A549 (cell line): ENCODE measurements at regions not wholly inside any gene's neighbourhood (a gene's known extent, or its start where the extent isn't known, plus 50 kb on each side); places are given as distances from the start of the nearest gene placed in this dataset.
"Not testable (repeated sequence)": the region's sequence is repeated elsewhere in the genome, so short reads cannot be mapped to it uniquely, and the experiment has no call there.

Experiments
- ATAC-seq, 2 experiments: fragments of 200-7000 bp in 1 of 2; fragments of >200 bp in 1 of 2; cut with Nextera tagmentation in 1 of 2; cut with Tn5 transposase in 1 of 2; 3 replicates each; pipeline versions ENCODE4 v1.8.0 to v1.9.1; 2018 to 2020; ENCODE audit warnings: mild to moderate bottlenecking in 1 of 2, moderate library complexity in 1 of 2
- CTCF ChIA-PET: fragments of 300-600 bp; sonication (Branson Sonifier 250); formaldehyde crosslinking; extraction: SDS; loops from one replicate; lab custom pipeline; 2021; ENCODE audit warnings: antibody characterized with exemption, inconsistent platforms; lab: Yijun Ruan, JAX
- POLR2A ChIA-PET: fragments of 350-600 bp; formaldehyde crosslinking; extraction: SDS; loops from one replicate; lab custom pipeline; 2021; ENCODE audit warnings: antibody characterized with exemption, inconsistent platforms; lab: Yijun Ruan, JAX
- DNase-seq, 2 experiments: peaks; one replicate each; pipeline versions ENCODE4 v3.0.0 to v3.0.0-alpha.2; 2011 to 2016; ENCODE audit warnings: low read depth in 1 of 2, low spot score in 1 of 2
- FAIRE-seq: peaks from 2 replicates; lab custom pipeline; 2011; peaks lifted over from hg19 to GRCh38; lab: Jason Lieb, UNC
- H3K27ac ChIP-seq, 2 experiments: fragments of >200 bp; sonication (Bioruptor Twin); formaldehyde crosslinking; 3 replicates each; pipeline ENCODE4 v1.5.1; 2016 to 2017
- H3K4me1 ChIP-seq: fragments of >200 bp; sonication (Bioruptor Twin); formaldehyde crosslinking; 3 replicates; pipeline ENCODE4 v1.6.1; 2016
- H3K4me2 ChIP-seq: fragments of >200 bp; sonication (Bioruptor Twin); formaldehyde crosslinking; 3 replicates; pipeline ENCODE4 v1.6.1; 2016
- H3K4me3 ChIP-seq: fragments of >200 bp; sonication (Bioruptor Twin); formaldehyde crosslinking; 3 replicates; pipeline ENCODE4 v1.5.1; 2016
- H3K9me3 ChIP-seq: fragments of >200 bp; sonication (Bioruptor Twin); formaldehyde crosslinking; 3 replicates; pipeline ENCODE4 v1.6.1; 2016
- ATOH8 ChIP-seq: fragments of 250-450 bp; sonication (Bioruptor Pico); IDR thresholded peaks from 2 replicates; pipeline ENCODE4 v1.5.0; 2020; ENCODE audit warnings: low read depth, mild to moderate bottlenecking, moderate library complexity
- CHD4 ChIP-seq: fragments of 200-600 bp; sonication (generic); IDR thresholded peaks from 2 replicates; pipeline ENCODE4 v1.6.1; 2016; ENCODE audit warnings: antibody characterized with exemption, mild to moderate bottlenecking, borderline replicate concordance
- FOSB ChIP-seq: fragments of 250-450 bp; sonication (Bioruptor Pico); IDR thresholded peaks from 2 replicates; pipeline ENCODE4 v1.5.0; 2020; ENCODE audit warnings: mild to moderate bottlenecking, moderate library complexity
- FOXS1 ChIP-seq: fragments of 250-450 bp; sonication (Bioruptor Pico); IDR thresholded peaks from 2 replicates; pipeline ENCODE4 v1.5.0; 2020; ENCODE audit warnings: mild to moderate bottlenecking, moderate library complexity
- HDAC2 ChIP-seq: fragments of 200-600 bp; sonication (generic); IDR thresholded peaks from 2 replicates; pipeline ENCODE4 v1.6.1; 2016
- HEYL ChIP-seq: fragments of 250-450 bp; sonication (Bioruptor Pico); IDR thresholded peaks from 2 replicates; pipeline ENCODE4 v1.8.0; 2021; ENCODE audit warnings: mild to moderate bottlenecking, moderate library complexity
- KDM1A ChIP-seq: fragments of 200-600 bp; sonication (generic); IDR thresholded peaks from 2 replicates; pipeline ENCODE4 v1.6.1; 2016; ENCODE audit warnings: low read depth, mild to moderate bottlenecking
- MAFK ChIP-seq: fragments of 450-650 bp; IDR thresholded peaks from 2 replicates; pipeline ENCODE4 v1.6.1; 2014; ENCODE audit not compliant: partially characterized antibody
- NFE2L2 ChIP-seq: fragments of 150-350 bp; conservative IDR thresholded peaks from 2 replicates; pipeline ENCODE4 v1.6.1; 2014; ENCODE audit warnings: low read length
- NR3C1 ChIP-seq: fragments of >200 bp; sonication (Bioruptor Twin); formaldehyde crosslinking; IDR thresholded peaks from 3 replicates; pipeline ENCODE4 v1.6.1; 2017
- POLR2A ChIP-seq: IDR thresholded peaks from 2 replicates; pipeline ENCODE4 v1.6.1; 2012; ENCODE audit warnings: mild to moderate bottlenecking, low read length
- USF2 ChIP-seq: fragments of 450-650 bp; IDR thresholded peaks from 2 replicates; pipeline ENCODE4 v1.6.1; 2014; ENCODE audit warnings: antibody characterized with exemption
- WGBS: methylation state at CpG from one replicate; pipeline ENCODE4 v1.1.6; 2017; ENCODE audit errors: missing lambda C conversion rate; 5-methylcytosine and 5-hydroxymethylcytosine counted together
- TF ChIP-seq, protein P1 (sequence below): IDR thresholded peaks from 2 replicates; pipeline ENCODE4 v1.6.1; 2012; ENCODE audit warnings: low read depth, borderline replicate concordance

DNA sequence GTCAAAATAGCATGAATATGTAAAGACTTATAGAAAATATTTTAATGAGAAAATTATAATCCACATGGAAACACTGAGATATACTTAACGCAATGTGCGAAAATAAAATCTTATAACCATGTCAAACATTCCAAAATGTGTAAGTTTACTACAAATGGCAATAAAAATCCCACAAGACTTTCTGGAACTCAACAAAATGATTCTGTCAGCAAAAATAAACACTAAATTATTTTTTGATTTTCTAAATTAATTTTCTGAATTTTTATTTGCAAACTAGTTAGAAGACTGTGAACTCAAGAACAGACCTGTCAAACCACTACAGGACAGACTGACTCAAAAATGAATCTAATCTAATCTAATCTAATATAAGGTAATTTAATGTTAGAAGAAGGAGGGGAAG is 160.8 kb upstream of the KCTD7 start:
- H3K9me3 ChIP-seq = no peaks in the 10 kb centered on the region
- 86% methylated on average over 2 of the region's 2 CpGs for WGBS
- H3K27ac ChIP-seq = no peak overlapping the region
- TF ChIP-seq MAFK (peak; percentile 59), NFE2L2 (no peak)
- no peak for DNase-seq
- no peak overlapping the region for H3K4me2 ChIP-seq
- ChIA-PET POLR2A (no interaction called here), CTCF (no interaction called here)
- no peaks in the 10 kb centered on the region for H3K4me1 ChIP-seq
- H3K4me3 ChIP-seq = no peak overlapping the region
- no peak for FAIRE-seq
- ATAC-seq = no peak

DNA sequence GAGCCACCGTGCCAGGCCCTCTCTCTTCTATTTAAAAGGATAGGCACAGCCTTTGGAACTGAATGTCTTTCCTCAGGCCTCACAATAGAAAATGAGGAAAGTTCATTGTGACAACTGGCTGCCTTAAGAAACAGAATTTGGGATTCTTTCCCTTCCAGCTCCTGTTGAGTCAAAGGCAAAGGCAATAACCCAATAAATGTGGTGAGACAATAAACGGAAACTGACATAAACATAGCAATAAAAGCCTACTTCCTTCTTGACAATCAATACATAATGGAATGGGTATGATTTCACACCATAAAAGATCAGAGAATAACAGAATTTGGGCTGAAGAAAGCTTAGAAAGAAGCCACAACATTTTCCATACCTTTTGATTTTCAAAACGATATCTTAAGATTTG is 155.6 kb upstream of the KCTD7 start:
- H3K4me1 ChIP-seq, CTCF ChIA-PET, DNase-seq, H3K4me2 ChIP-seq, H3K27ac ChIP-seq, H3K9me3 ChIP-seq, FAIRE-seq, H3K4me3 ChIP-seq, ATAC-seq, POLR2A ChIA-PET: not testable (repeated sequence)
- 66% methylated on average over 3 of the region's 3 CpGs for WGBS

GRCh38 chr7:66474441-66474840 is 154.2 kb upstream of the KCTD7 start:
- ATAC-seq = no peak
- FAIRE-seq = no peak
- DNase-seq = no peak
- CTCF ChIA-PET = no interaction called here
- TF ChIP-seq POLR2A (no peak), HDAC2 (no peak), HEYL (CRISPR knock-in tag) (no peak), ATOH8 (CRISPR knock-in tag) (no peak), FOSB (CRISPR knock-in tag) (no peak), KDM1A (no peak), NR3C1 (no peak), USF2 (no peak), CHD4 (no peak), FOXS1 (no peak)
- TF ChIP-seq, protein P1, sequence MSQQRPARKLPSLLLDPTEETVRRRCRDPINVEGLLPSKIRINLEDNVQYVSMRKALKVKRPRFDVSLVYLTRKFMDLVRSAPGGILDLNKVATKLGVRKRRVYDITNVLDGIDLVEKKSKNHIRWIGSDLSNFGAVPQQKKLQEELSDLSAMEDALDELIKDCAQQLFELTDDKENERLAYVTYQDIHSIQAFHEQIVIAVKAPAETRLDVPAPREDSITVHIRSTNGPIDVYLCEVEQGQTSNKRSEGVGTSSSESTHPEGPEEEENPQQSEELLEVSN = no peak
- TF ChIP-seq, all 56 proteins: peak for 0
- Histone ChIP-seq H3K4me2 (no peak overlapping the region), H3K4me1 (no peaks in the 10 kb centered on the region), H3K9me3 (no peaks in the 10 kb centered on the region), H3K27ac (no peak overlapping the region), H3K4me3 (no peak overlapping the region)
- 94% methylated on average over 40 of the region's 45 CpGs for WGBS
- POLR2A ChIA-PET = no interaction called here

GRCh38 chr7:66476056-66476455 is 152.6 kb upstream of the KCTD7 start:
- POLR2A ChIA-PET, FAIRE-seq, H3K4me3 ChIP-seq, ATAC-seq, DNase-seq, H3K4me1 ChIP-seq, H3K4me2 ChIP-seq, H3K27ac ChIP-seq, H3K9me3 ChIP-seq: not testable (repeated sequence)
- 74% methylated on average over 3 of the region's 3 CpGs for WGBS
- CTCF ChIA-PET = interaction anchor here (0.6 to 1.4 kb wide), 3 partner anchors 14 to 459 kb away, joined by 3 to 5 read pairs (median 5); no protein-coding TSS in a partner anchor

GRCh38 chr7:66477822-66478397 is 150.8 kb upstream of the KCTD7 start:
- CTCF ChIA-PET = not testable (repeated sequence)

DNA sequence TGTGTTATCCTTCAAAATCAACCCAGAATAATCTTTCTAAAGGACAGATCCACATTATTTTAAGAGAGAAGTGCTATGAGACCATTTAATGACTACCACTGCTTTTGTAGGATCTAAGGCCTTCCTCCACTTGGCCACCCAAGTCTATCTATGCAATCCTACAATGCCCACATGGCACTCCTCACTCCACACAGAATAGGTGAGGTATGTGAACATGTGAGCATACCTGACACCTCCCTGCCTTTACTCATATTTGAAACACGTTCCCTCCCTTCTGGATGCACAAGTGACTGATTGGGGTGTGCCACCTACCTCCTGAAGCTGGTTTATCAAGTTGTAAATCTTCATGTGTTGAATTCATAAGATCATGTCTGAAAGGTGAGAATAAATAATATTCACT is 147.5 kb upstream of the KCTD7 start:
- POLR2A ChIA-PET, H3K9me3 ChIP-seq, DNase-seq, H3K4me1 ChIP-seq, H3K27ac ChIP-seq, ATAC-seq, H3K4me2 ChIP-seq, H3K4me3 ChIP-seq, FAIRE-seq, CTCF ChIA-PET: not testable (repeated sequence)
- 90% methylated on average over 1 of the region's 1 CpG for WGBS

More at GRCh38 chr7:66477822-66478397, 150.8 kb upstream of the KCTD7 start:
- H3K4me3 ChIP-seq, H3K27ac ChIP-seq, FAIRE-seq, H3K4me1 ChIP-seq, H3K9me3 ChIP-seq, H3K4me2 ChIP-seq, DNase-seq, ATAC-seq, POLR2A ChIA-PET: not testable (repeated sequence)
- 91% methylated on average over 3 of the region's 3 CpGs for WGBS

GRCh38 chr7:66489065-66489464 is 139.6 kb upstream of the KCTD7 start:
- H3K27ac ChIP-seq, ATAC-seq, H3K4me1 ChIP-seq, H3K4me3 ChIP-seq, CTCF ChIA-PET, FAIRE-seq, POLR2A ChIA-PET, H3K4me2 ChIP-seq, H3K9me3 ChIP-seq, DNase-seq: not testable (repeated sequence)
- 94% methylated on average over 8 of the region's 8 CpGs for WGBS

GRCh38 chr7:66489741-66490140 is 138.9 kb upstream of the KCTD7 start:
- DNase-seq, FAIRE-seq, POLR2A ChIA-PET, H3K4me3 ChIP-seq, H3K27ac ChIP-seq, H3K9me3 ChIP-seq, H3K4me2 ChIP-seq, ATAC-seq, CTCF ChIA-PET, H3K4me1 ChIP-seq: not testable (repeated sequence)
- 50% methylated on average over 2 of the region's 2 CpGs for WGBS
